MM.1S (cell line): ENCODE measurements at regions not wholly inside any gene's neighbourhood (a gene's known extent, or its start where the extent isn't known, plus 50 kb on each side); places are given as distances from the start of the nearest gene placed in this dataset.

Experiments used
- EZH2 ChIP-seq: fragments of 300-600 bp; sonication (generic); optimal IDR thresholded peaks from 2 replicates; pipeline ENCODE3; 2017; ENCODE audit warnings: low read depth, mild to moderate bottlenecking, antibody characterized with exemption, low read length, mixed read lengths
- EZH2phosphoT487 ChIP-seq: fragments of 300-600 bp; sonication (generic); IDR thresholded peaks from 2 replicates; pipeline ENCODE4 v1.6.1; 2018; ENCODE audit warnings: antibody characterized with exemption, low read length
- TF ChIP-seq, protein P1 (sequence below): fragments of 300-600 bp; sonication (generic); IDR thresholded peaks from 2 replicates; pipeline ENCODE4 v1.5.1; 2016; ENCODE audit warnings: antibody characterized with exemption, low read length, mixed read lengths

DNA sequence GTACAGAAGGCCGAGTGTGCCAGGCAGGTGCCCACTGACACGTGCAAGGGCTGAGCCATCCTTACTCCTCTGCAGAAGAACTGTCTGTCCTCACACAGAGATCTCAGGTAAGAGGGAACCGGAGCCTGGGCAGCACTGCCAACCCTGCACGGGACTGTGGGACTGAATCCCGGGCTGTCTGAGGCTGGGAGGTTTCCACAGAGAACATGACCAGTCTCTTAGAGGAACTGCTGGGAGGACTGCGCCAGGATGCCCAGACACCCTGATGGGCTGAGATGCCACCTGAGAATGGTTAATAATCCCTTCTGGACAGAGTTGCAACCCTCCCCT, 302.9 kb upstream of the SFSWAP start:
- TF ChIP-seq, protein P1, sequence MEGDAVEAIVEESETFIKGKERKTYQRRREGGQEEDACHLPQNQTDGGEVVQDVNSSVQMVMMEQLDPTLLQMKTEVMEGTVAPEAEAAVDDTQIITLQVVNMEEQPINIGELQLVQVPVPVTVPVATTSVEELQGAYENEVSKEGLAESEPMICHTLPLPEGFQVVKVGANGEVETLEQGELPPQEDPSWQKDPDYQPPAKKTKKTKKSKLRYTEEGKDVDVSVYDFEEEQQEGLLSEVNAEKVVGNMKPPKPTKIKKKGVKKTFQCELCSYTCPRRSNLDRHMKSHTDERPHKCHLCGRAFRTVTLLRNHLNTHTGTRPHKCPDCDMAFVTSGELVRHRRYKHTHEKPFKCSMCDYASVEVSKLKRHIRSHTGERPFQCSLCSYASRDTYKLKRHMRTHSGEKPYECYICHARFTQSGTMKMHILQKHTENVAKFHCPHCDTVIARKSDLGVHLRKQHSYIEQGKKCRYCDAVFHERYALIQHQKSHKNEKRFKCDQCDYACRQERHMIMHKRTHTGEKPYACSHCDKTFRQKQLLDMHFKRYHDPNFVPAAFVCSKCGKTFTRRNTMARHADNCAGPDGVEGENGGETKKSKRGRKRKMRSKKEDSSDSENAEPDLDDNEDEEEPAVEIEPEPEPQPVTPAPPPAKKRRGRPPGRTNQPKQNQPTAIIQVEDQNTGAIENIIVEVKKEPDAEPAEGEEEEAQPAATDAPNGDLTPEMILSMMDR, result no peak
- no peak for TF ChIP-seq EZH2phosphoT487
- no peak for TF ChIP-seq EZH2
